ENCODE measurements at regions not wholly inside any gene's neighbourhood (a gene's known extent, or its start where the extent isn't known, plus 50 kb on each side); places are given as distances from the start of the nearest gene placed in this dataset.

DNA sequence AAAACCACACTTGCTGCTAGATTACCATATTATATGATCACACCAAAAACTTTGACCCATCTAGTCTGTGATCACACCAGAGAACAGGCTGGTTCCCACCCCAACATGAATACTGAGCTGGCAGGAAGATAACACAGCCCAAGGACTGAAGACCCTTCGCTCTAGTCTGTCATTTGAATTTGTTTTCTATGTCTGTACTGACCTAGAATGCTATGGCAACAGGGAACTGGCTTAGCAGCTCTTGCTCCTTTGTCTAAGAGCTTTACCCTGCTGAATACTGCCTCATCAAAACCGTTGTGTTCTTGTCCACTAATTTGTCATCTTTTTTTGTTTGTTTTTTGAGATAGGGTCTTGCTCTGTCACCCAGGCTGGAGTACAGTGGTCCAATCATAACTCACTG is 420.4 kb downstream of the AASDHPPT start:
- no peak overlapping the region for H3K27ac ChIP-seq
- TF ChIP-seq, protein P1, sequence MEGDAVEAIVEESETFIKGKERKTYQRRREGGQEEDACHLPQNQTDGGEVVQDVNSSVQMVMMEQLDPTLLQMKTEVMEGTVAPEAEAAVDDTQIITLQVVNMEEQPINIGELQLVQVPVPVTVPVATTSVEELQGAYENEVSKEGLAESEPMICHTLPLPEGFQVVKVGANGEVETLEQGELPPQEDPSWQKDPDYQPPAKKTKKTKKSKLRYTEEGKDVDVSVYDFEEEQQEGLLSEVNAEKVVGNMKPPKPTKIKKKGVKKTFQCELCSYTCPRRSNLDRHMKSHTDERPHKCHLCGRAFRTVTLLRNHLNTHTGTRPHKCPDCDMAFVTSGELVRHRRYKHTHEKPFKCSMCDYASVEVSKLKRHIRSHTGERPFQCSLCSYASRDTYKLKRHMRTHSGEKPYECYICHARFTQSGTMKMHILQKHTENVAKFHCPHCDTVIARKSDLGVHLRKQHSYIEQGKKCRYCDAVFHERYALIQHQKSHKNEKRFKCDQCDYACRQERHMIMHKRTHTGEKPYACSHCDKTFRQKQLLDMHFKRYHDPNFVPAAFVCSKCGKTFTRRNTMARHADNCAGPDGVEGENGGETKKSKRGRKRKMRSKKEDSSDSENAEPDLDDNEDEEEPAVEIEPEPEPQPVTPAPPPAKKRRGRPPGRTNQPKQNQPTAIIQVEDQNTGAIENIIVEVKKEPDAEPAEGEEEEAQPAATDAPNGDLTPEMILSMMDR (IDR thresholded peaks at IDR 0.05 in 4 of 5, conservative IDR thresholded peaks at IDR 0.05 in 1 of 5), result no peak
- TF ChIP-seq POLR2A (IDR thresholded peaks at IDR 0.05), result no peak
- intact Hi-C loops (cut with DNase I; ENCODE audit: low total_unique reads), result no loop called here
- H3K27me3 ChIP-seq, result no peaks in the 10 kb centered on the region
- no peaks in the 10 kb centered on the region for H3K36me3 ChIP-seq
- no peak for DNase-seq
- H3K9me3 ChIP-seq, result no peaks in the 10 kb centered on the region
- H3K4me3 ChIP-seq, result no peak overlapping the region
- no peaks in the 10 kb centered on the region for H3K4me1 ChIP-seq
- in situ Hi-C loops (cut with MboI; ENCODE audit: low sequenced_read_pairs in 4 of 4), result no loop called here
- no peak for ATAC-seq

DNA sequence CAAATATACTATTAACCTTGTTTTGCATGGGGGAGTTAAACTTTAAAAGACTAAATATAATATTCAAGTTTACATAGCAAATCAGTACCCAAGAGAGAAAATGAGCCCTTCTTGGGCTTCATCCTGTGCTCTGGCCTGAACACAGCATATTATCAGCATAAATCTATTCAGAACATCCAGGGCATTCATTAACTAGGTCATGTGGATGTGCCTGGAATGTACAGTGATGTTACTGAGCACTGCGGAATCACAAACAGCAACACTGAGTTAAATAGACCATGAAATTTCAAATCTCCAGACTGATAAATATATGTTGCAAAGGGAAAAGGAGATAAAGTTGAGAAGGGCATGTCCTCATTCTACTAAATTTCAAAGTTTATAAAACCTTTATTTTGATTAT is 426.4 kb downstream of the AASDHPPT start:
- in situ Hi-C loops (cut with MboI; ENCODE audit: low sequenced_read_pairs in 4 of 4), result no loop called here
- no peaks in the 10 kb centered on the region for H3K9me3 ChIP-seq
- DNase-seq (no peak), ATAC-seq (no peak)
- no peak overlapping the region for H3K27ac ChIP-seq
- no peak for TF ChIP-seq POLR2A (IDR thresholded peaks at IDR 0.05)
- TF ChIP-seq, protein P1 (IDR thresholded peaks at IDR 0.05 in 4 of 5, conservative IDR thresholded peaks at IDR 0.05 in 1 of 5), result no peak
- no peak overlapping the region for H3K4me3 ChIP-seq
- H3K27me3 ChIP-seq, result no peaks in the 10 kb centered on the region
- intact Hi-C loops (cut with DNase I; ENCODE audit: low total_unique reads), result no loop called here
- no peaks in the 10 kb centered on the region for H3K36me3 ChIP-seq
- H3K4me1 ChIP-seq, result no peaks in the 10 kb centered on the region

DNA sequence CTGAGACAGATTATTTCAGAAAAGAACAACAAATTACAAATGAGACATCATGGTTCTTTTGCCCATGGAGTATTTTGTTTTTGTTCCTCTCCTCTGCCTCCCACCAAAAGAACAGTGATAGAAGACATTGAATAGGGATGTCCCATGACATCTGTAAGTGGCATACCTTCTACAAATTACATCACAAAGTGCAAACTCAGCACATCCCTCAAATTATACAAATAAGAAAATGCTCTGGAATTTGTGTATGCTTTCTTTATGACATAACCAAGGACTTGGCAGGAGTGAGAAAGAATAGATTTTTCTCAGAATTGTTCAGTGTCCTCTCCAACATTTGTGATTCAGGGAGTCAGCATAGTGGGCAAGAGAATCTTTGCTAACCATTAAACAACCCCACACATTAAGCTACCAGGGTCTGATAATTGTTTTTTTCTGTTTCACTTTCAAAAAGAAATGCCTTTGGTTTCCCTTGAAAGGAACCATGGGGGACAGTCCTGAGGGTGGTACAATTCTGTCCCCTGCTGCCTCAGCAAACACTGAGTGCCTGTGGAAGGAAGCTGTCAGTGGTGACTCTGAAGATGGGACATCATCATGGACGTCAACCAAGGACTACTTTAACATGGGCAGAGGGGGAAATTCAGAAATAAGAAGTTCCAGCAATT is 430.3 kb downstream of the AASDHPPT start:
- Histone ChIP-seq H3K4me3 (no peak overlapping the region), H3K27ac (no peak overlapping the region), H3K9me3 (no peaks in the 10 kb centered on the region), H3K36me3 (no peaks in the 10 kb centered on the region), H3K27me3 (no peaks in the 10 kb centered on the region), H3K4me1 (no peaks in the 10 kb centered on the region)
- in situ Hi-C loops (cut with MboI; ENCODE audit: low sequenced_read_pairs in 4 of 4), result no loop called here
- intact Hi-C loops (cut with DNase I; ENCODE audit: low total_unique reads), result no loop called here
- no peak for ATAC-seq
- TF ChIP-seq, protein P1 (IDR thresholded peaks at IDR 0.05 in 4 of 5, conservative IDR thresholded peaks at IDR 0.05 in 1 of 5), result no peak
- no peak for TF ChIP-seq POLR2A (IDR thresholded peaks at IDR 0.05)
- no peak for DNase-seq

DNA sequence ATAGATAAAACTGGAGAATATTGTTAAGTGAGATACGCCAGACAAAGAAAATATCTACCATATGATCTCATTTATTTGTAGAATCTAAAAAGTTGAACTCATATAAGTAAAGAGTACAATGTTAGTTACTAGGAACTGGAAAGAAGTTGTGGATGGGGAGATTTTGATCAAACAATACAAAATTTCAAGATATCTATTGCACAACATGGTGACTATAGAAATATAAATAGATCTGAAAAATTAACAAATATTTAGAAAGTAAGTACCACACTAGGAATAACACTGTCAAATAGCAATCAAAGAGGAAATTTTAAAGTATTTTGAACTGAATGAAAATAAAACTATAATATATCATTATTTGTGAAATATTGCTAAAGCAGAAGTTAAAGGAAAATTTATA is 437.2 kb downstream of the AASDHPPT start:
- DNase-seq (no peak), ATAC-seq (no peak)
- Histone ChIP-seq H3K27me3 (no peaks in the 10 kb centered on the region), H3K27ac (no peak overlapping the region), H3K4me1 (no peaks in the 10 kb centered on the region), H3K4me3 (no peak overlapping the region), H3K9me3 (no peaks in the 10 kb centered on the region), H3K36me3 (no peaks in the 10 kb centered on the region)
- in situ Hi-C loops (cut with MboI; ENCODE audit: low sequenced_read_pairs in 4 of 4) (no loop called here), intact Hi-C loops (cut with DNase I; ENCODE audit: low total_unique reads) (no loop called here)
- TF ChIP-seq POLR2A (IDR thresholded peaks at IDR 0.05), result no peak
- TF ChIP-seq, protein P1 (IDR thresholded peaks at IDR 0.05 in 4 of 5, conservative IDR thresholded peaks at IDR 0.05 in 1 of 5), result no peak

DNA sequence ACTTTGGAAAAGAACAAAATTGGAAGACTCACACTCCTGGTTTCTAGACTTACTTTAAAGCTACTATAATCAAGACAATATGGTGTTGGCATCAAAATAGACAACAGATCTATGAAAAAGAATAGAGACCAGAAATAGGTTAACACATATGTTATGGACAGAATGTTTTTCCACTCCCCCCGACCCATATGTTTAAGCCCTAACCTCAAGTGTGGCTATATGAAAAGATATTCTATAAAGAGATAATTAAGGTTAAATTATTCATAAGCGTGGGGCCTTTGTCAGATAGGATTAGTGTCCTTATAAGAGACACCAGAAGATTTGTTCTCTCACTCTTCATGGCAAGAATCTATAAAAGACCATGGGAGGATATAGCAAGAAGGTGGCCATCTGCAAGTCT is 440.0 kb downstream of the AASDHPPT start:
- TF ChIP-seq, protein P1 (IDR thresholded peaks at IDR 0.05 in 4 of 5, conservative IDR thresholded peaks at IDR 0.05 in 1 of 5), result no peak
- no peak for TF ChIP-seq POLR2A (IDR thresholded peaks at IDR 0.05)
- no peaks in the 10 kb centered on the region for H3K36me3 ChIP-seq
- ATAC-seq (no peak), DNase-seq (no peak)
- H3K27me3 ChIP-seq, result no peaks in the 10 kb centered on the region
- no peak overlapping the region for H3K27ac ChIP-seq
- H3K9me3 ChIP-seq, result no peaks in the 10 kb centered on the region
- in situ Hi-C loops (cut with MboI; ENCODE audit: low sequenced_read_pairs in 4 of 4) (no loop called here), intact Hi-C loops (cut with DNase I; ENCODE audit: low total_unique reads) (no loop called here)
- no peaks in the 10 kb centered on the region for H3K4me1 ChIP-seq
- H3K4me3 ChIP-seq, result no peak overlapping the region
